ENCODE measurements at regions not wholly inside any gene's neighbourhood (a gene's known extent, or its start where the extent isn't known, plus 50 kb on each side); places are given as distances from the start of the nearest gene placed in this dataset.

GRCh38 chr9:2916382-2916985, 72.6 kb upstream of the PUM3 start:
- no peak for DNase-seq

GRCh38 chr9:2913026-2913425, 69.1 kb upstream of the PUM3 start:
- DNase-seq = no peak

GRCh38 chr9:2907411-2907810, 63.5 kb upstream of the PUM3 start:
- no peak for DNase-seq

- DNase-seq = no peak
These were observed 60.5 kb upstream of the PUM3 start for GRCh38 chr9:2904242-2904930.

All from suppressor macrophage treated with lipopolysaccharide for 1 hour (primary cell).